SU-DHL-6 (cell line): ENCODE measurements at regions not wholly inside any gene's neighbourhood (a gene's known extent, or its start where the extent isn't known, plus 50 kb on each side); places are given as distances from the start of the nearest gene placed in this dataset.
"Not testable (repeated sequence)": the region's sequence is repeated elsewhere in the genome, so short reads cannot be mapped to it uniquely, and the experiment has no call there.

Source experiments
- H2AFZ ChIP-seq: fragments of 200-600 bp; sonication (generic); 2 replicates; pipeline ENCODE4 v1.6.1; 2014; ENCODE audit warnings: low read depth, mild to moderate bottlenecking, moderate library complexity, mixed read lengths, antibody characterized with exemption, low read length; ENCODE audit not compliant: severe bottlenecking
- H3F3A ChIP-seq: fragments of 200-600 bp; shearing (Covaris generic); 2 replicates; pipeline ENCODE4 v1.6.0; 2016; ENCODE audit warnings: antibody characterized with exemption, mild to moderate bottlenecking; ENCODE audit not compliant: insufficient read depth
- H3K27ac ChIP-seq: fragments of 200-600 bp; sonication (generic); 2 replicates; pipeline ENCODE4 v1.5.1; 2016; ENCODE audit warnings: low read depth, mild to moderate bottlenecking, low read length, moderate library complexity, mixed read lengths
- H3K27me3 ChIP-seq: fragments of 200-600 bp; sonication (generic), shearing (Covaris generic); 2 replicates; pipeline ENCODE4 v1.6.0; 2014; ENCODE audit warnings: mild to moderate bottlenecking, low read length
- H3K36me3 ChIP-seq: fragments of 200-600 bp; sonication (generic); 2 replicates; pipeline ENCODE4 v1.6.1; 2014; ENCODE audit warnings: mild to moderate bottlenecking, low read length, mixed read lengths
- H3K4me2 ChIP-seq: fragments of 300-600, 200-600 bp; shearing (Covaris generic), sonication (generic); 2 replicates; pipeline ENCODE4 v1.6.0; 2014; ENCODE audit warnings: low read length, low read depth, mild to moderate bottlenecking; ENCODE audit not compliant: poor library complexity, severe bottlenecking
- H3K4me3 ChIP-seq: fragments of 200-600 bp; sonication (generic); 2 replicates; pipeline ENCODE4 v1.5.1; 2014; ENCODE audit warnings: antibody characterized with exemption, low read length, mild to moderate bottlenecking, mixed read lengths; ENCODE audit not compliant: insufficient read depth, poor library complexity, severe bottlenecking
- H3K79me2 ChIP-seq: fragments of 200-600 bp; sonication (generic); 2 replicates; pipeline ENCODE4 v1.6.1; 2014; ENCODE audit warnings: mild to moderate bottlenecking, low read length, moderate library complexity; ENCODE audit not compliant: insufficient read depth
- H3K9ac ChIP-seq: fragments of 200-600 bp; sonication (generic); 2 replicates; pipeline ENCODE4 v1.7.0; 2014; ENCODE audit warnings: mild to moderate bottlenecking, low read length
- H3K9me2 ChIP-seq: fragments of 200-600 bp; sonication (generic); replicated peaks from 2 replicates; pipeline ENCODE4 v1.6.1; 2014; ENCODE audit warnings: low read length; ENCODE audit not compliant: insufficient read depth
- H3K9me3 ChIP-seq: fragments of 200-600 bp; sonication (generic); 2 replicates; pipeline ENCODE4 v1.6.1; 2014; ENCODE audit warnings: low read length, mixed read lengths; ENCODE audit not compliant: insufficient read depth
- H4K20me1 ChIP-seq: fragments of 200-600 bp; sonication (generic); 2 replicates; pipeline ENCODE4 v1.6.1; 2014; ENCODE audit warnings: low read depth, mild to moderate bottlenecking, antibody characterized with exemption, low read length, moderate library complexity, mixed read lengths
- EZH2phosphoT487 ChIP-seq: fragments of 200-600 bp; sonication (generic), shearing (Covaris generic); conservative IDR thresholded peaks from 2 replicates; pipeline ENCODE4 v1.6.1; 2018; ENCODE audit warnings: mild to moderate bottlenecking, antibody characterized with exemption, low read length, moderate library complexity, mixed read lengths
- TF ChIP-seq, protein P1 (sequence below): fragments of 200-600 bp; sonication (generic); IDR thresholded peaks from one replicate; pipeline ENCODE4 v1.5.1; 2017; ENCODE audit warnings: antibody characterized with exemption, mild to moderate bottlenecking, low read length, moderate library complexity; ENCODE audit not compliant: insufficient read depth, poor library complexity, severe bottlenecking

GRCh38 chr5:62252519-62252918 is 53.5 kb upstream of the KIF2A start:
- not testable (repeated sequence) for H3K79me2 ChIP-seq, H3K4me3 ChIP-seq, H4K20me1 ChIP-seq, H3K27ac ChIP-seq, H3K9me3 ChIP-seq, H3K27me3 ChIP-seq, H3K9ac ChIP-seq, H2AFZ ChIP-seq, H3K9me2 ChIP-seq, H3F3A ChIP-seq, H3K4me2 ChIP-seq, H3K36me3 ChIP-seq

DNA sequence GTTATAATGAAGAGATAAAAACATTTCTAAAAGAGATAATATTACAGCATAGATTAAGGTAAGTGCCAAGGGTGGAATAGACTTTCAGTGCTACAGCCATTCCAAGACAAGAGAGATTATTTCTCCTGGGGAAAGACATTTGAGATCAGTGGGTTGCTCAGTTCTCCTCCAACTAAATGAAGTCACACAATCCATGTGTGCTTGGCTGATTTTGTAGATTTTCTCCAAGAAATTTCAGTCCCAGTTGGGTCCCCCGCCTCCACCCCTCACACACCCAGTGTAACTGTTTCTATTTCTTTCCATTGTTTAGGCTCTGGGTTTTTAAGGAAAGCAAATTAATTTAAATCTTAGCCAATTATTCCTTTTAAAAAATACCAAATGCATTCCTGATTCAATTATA is 50.5 kb upstream of the KIF2A start:
- not testable (repeated sequence) for H3K79me2 ChIP-seq, H2AFZ ChIP-seq, H3K9ac ChIP-seq, H3K4me2 ChIP-seq, H4K20me1 ChIP-seq, H3K9me2 ChIP-seq, H3K9me3 ChIP-seq, H3K27me3 ChIP-seq, H3K4me3 ChIP-seq, H3K36me3 ChIP-seq, H3F3A ChIP-seq, H3K27ac ChIP-seq

DNA sequence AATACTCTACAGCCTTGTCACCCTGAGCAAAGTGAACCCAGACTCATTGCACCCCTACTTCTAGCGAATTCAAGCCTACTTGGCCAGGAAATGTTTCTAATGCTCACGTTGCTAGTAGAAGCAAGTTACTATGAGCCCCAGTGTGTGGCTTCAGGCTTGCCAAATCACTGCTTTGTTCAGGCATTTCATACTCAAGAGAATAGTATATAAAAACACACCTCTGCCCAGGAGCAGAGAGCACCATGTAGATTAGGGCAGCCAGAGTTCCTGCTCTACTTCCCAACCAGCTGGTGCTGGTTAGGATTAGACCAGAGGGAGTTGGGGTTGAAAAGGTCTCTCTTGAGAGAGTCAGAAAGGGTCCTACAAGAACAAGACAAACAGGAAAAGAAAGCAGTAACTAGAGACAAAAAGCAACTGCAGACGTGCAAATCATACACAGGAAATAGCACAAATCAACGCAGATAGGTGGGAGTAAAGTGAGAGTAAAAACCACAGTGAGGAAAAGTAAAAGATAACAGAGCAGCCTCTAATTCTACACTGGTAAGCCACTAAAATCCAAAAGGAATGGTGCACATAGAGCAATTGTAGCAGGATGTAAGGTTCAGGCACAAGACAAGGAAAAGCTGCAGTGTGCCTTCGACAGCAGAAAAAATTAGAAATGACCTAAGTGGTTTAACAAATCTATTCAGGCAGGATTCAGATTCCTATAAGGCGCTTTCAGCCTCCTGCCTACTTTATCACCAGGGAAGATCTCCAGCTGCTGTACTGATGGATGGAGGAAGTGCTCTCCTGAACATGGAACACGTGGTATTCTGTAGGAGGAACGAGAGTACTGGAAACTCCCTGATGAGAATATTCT is 49.6 kb upstream of the KIF2A start:
- no peaks in the 10 kb centered on the region for H3K9me2 ChIP-seq
- no peak overlapping the region for H3K4me3 ChIP-seq
- no peak overlapping the region for H3K4me2 ChIP-seq
- no peaks in the 10 kb centered on the region for H3F3A ChIP-seq
- H3K79me2 ChIP-seq: no peaks in the 10 kb centered on the region
- H3K9me3 ChIP-seq: no peaks in the 10 kb centered on the region
- no peaks in the 10 kb centered on the region for H4K20me1 ChIP-seq
- H3K36me3 ChIP-seq: no peaks in the 10 kb centered on the region
- no peak overlapping the region for H2AFZ ChIP-seq
- TF ChIP-seq, protein P1, sequence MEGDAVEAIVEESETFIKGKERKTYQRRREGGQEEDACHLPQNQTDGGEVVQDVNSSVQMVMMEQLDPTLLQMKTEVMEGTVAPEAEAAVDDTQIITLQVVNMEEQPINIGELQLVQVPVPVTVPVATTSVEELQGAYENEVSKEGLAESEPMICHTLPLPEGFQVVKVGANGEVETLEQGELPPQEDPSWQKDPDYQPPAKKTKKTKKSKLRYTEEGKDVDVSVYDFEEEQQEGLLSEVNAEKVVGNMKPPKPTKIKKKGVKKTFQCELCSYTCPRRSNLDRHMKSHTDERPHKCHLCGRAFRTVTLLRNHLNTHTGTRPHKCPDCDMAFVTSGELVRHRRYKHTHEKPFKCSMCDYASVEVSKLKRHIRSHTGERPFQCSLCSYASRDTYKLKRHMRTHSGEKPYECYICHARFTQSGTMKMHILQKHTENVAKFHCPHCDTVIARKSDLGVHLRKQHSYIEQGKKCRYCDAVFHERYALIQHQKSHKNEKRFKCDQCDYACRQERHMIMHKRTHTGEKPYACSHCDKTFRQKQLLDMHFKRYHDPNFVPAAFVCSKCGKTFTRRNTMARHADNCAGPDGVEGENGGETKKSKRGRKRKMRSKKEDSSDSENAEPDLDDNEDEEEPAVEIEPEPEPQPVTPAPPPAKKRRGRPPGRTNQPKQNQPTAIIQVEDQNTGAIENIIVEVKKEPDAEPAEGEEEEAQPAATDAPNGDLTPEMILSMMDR: no peak
- TF ChIP-seq EZH2phosphoT487: no peak
- no peak overlapping the region for H3K27ac ChIP-seq
- no peaks in the 10 kb centered on the region for H3K27me3 ChIP-seq
- H3K9ac ChIP-seq: no peak overlapping the region
